ENCODE measurements at regions not wholly inside any gene's neighbourhood (a gene's known extent, or its start where the extent isn't known, plus 50 kb on each side); places are given as distances from the start of the nearest gene placed in this dataset.

GRCh38 chr16:75836347-75837010 lies 110.2 kb upstream of the CPHXL start:
- Mint-ChIP-seq H3K27ac (no peak overlapping the region), H3K27me3 (peaks cover 27% of the 10 kb centered on the region), H3K9me3 (ENCODE audit: insufficient read depth) (peaks cover 8% of the 10 kb centered on the region), H3K4me3 (no peak overlapping the region), H3K4me1 (no peaks in the 10 kb centered on the region)
- CTCF ChIA-PET, result no interaction called here
- Histone ChIP-seq H3K4me3 (ENCODE audit: control extremely low read depth in 1 of 5, extremely low read depth in 1 of 5, insufficient read depth in 1 of 5, low read depth in 2 of 5, low read length in 4 of 5) (no peak overlapping the region), H3K4me1 (ENCODE audit: control insufficient read depth in 2 of 2, insufficient read depth in 2 of 2, low read length in 2 of 2) (no peaks in the 10 kb centered on the region), H3K27me3 (replicated peaks in 1 of 4; ENCODE audit: control extremely low read depth in 1 of 4, control insufficient read depth in 3 of 4, insufficient read depth in 4 of 4, low read length in 3 of 4) (peaks cover 0 to 6% (median under 1%) of the 10 kb centered on the region in 4 experiments), H3K9me3 (ENCODE audit: control extremely low read depth in 1 of 3, control insufficient read depth in 2 of 3, insufficient read depth in 1 of 3, low read length in 2 of 3) (peaks cover 0 to 4% (median 2%) of the 10 kb centered on the region in 3 donors), H3K4me2 (replicated peaks; ENCODE audit: low read depth, low read length, poor library complexity, severe bottlenecking) (no peak overlapping the region), H3K36me3 (replicated peaks in 1 of 2; ENCODE audit: control extremely low read depth in 1 of 2, control insufficient read depth in 1 of 2, extremely low read depth in 1 of 2, insufficient read depth in 2 of 2, low read length in 1 of 2) (no peaks in the 10 kb centered on the region), H3K79me2 (ENCODE audit: control insufficient read depth, insufficient read depth, low read length) (no peaks in the 10 kb centered on the region), H2AFZ (ENCODE audit: insufficient read depth, low read depth, low read length, poor library complexity, severe bottlenecking) (no peak overlapping the region), H4K20me1 (ENCODE audit: control insufficient read depth, insufficient read depth, low read length, poor library complexity, severe bottlenecking) (no peaks in the 10 kb centered on the region), H3K27ac (ENCODE audit: low read length in 2 of 2) (no peak overlapping the region), H3K9ac (ENCODE audit: low read length) (no peak overlapping the region)
- no peak for DNase-seq
- intact Hi-C loops (cut with micrococcal nuclease), result no loop called here
- no CpG with 5 or more reads among the region's 2 CpGs for WGBS (ENCODE audit: insufficient coverage)
- POLR2A ChIA-PET, result no interaction called here
- ATAC-seq (ENCODE audit: low read depth), result no peak
- TF ChIP-seq CTCF (IDR thresholded peaks at IDR 0.05) (no peak), EZH2 (IDR thresholded peaks at IDR 0.05; ENCODE audit: borderline replicate concordance, insufficient read depth, low read depth, low read length, poor library complexity, severe bottlenecking) (no peak)

- Histone ChIP-seq H3K79me2 (ENCODE audit: control insufficient read depth, insufficient read depth, low read length) (no peaks in the 10 kb centered on the region), H2AFZ (ENCODE audit: insufficient read depth, low read depth, low read length, poor library complexity, severe bottlenecking) (no peak overlapping the region), H3K4me3 (ENCODE audit: control extremely low read depth in 1 of 5, extremely low read depth in 1 of 5, insufficient read depth in 1 of 5, low read depth in 2 of 5, low read length in 4 of 5) (no peak overlapping the region), H4K20me1 (ENCODE audit: control insufficient read depth, insufficient read depth, low read length, poor library complexity, severe bottlenecking) (no peaks in the 10 kb centered on the region), H3K27ac (ENCODE audit: low read length in 2 of 2) (no peak overlapping the region), H3K36me3 (replicated peaks in 1 of 2; ENCODE audit: control extremely low read depth in 1 of 2, control insufficient read depth in 1 of 2, extremely low read depth in 1 of 2, insufficient read depth in 2 of 2, low read length in 1 of 2) (no peaks in the 10 kb centered on the region), H3K9ac (ENCODE audit: low read length) (no peak overlapping the region), H3K27me3 (replicated peaks in 1 of 4; ENCODE audit: control extremely low read depth in 1 of 4, control insufficient read depth in 3 of 4, insufficient read depth in 4 of 4, low read length in 3 of 4) (peaks cover 0 to 6% (median under 1%) of the 10 kb centered on the region in 4 experiments), H3K9me3 (ENCODE audit: control extremely low read depth in 1 of 3, control insufficient read depth in 2 of 3, insufficient read depth in 1 of 3, low read length in 2 of 3) (peaks cover 0 to 4% (median 2%) of the 10 kb centered on the region in 3 donors), H3K4me2 (replicated peaks; ENCODE audit: low read depth, low read length, poor library complexity, severe bottlenecking) (no peak overlapping the region), H3K4me1 (ENCODE audit: control insufficient read depth in 2 of 2, insufficient read depth in 2 of 2, low read length in 2 of 2) (no peaks in the 10 kb centered on the region)
- Mint-ChIP-seq H3K9me3 (ENCODE audit: insufficient read depth) (peaks cover 8% of the 10 kb centered on the region), H3K27me3 (peaks cover 27% of the 10 kb centered on the region), H3K4me1 (no peaks in the 10 kb centered on the region), H3K27ac (no peak overlapping the region), H3K4me3 (no peak overlapping the region)
- POLR2A ChIA-PET, result no interaction called here
- 100% methylated on average over 1 of the region's 2 CpGs for WGBS (ENCODE audit: insufficient coverage)
- intact Hi-C loops (cut with micrococcal nuclease), result no loop called here
- TF ChIP-seq CTCF (IDR thresholded peaks at IDR 0.05) (no peak), EZH2 (IDR thresholded peaks at IDR 0.05; ENCODE audit: borderline replicate concordance, insufficient read depth, low read depth, low read length, poor library complexity, severe bottlenecking) (no peak)
- CTCF ChIA-PET, result no interaction called here
- no peak for DNase-seq
- ATAC-seq (ENCODE audit: low read depth), result no peak
Measured at GRCh38 chr16:75837264-75837663, 111.0 kb upstream of the CPHXL start.

All from B cell (primary cell).